ENCODE measurements at regions not wholly inside any gene's neighbourhood (a gene's known extent, or its start where the extent isn't known, plus 50 kb on each side); places are given as distances from the start of the nearest gene placed in this dataset.

DNA sequence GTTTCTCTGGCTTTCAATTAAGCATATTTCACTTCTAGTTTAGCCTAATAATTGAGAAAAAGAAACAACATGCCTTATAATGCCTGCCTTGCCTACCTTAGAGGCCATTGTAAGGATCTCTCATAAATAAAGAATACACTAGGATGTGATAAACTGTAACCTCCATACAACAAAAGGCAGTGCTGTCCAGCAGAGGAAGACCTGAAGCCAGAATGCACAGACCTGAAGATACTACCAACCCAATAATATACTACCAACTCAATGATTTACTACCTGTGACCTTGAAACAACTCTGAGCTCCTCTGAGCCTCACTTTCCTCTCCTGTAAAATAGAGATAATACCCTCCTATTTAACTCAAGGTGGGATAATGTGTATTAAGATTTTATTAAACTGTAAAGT is 361.3 kb downstream of the TTLL7 start:
- DNase-seq (no peak), ATAC-seq (no peak)
- no peak overlapping the region for H3K4me3 ChIP-seq
- H3K4me1 ChIP-seq: no peaks in the 10 kb centered on the region
- no peaks in the 10 kb centered on the region for H3K9me3 ChIP-seq
- intact Hi-C loops (cut with DNase I): no loop called here
- no peaks in the 10 kb centered on the region for H3K36me3 ChIP-seq
- H3K27me3 ChIP-seq: no peaks in the 10 kb centered on the region
- no peak overlapping the region for H3K27ac ChIP-seq
- TF ChIP-seq, protein P1, sequence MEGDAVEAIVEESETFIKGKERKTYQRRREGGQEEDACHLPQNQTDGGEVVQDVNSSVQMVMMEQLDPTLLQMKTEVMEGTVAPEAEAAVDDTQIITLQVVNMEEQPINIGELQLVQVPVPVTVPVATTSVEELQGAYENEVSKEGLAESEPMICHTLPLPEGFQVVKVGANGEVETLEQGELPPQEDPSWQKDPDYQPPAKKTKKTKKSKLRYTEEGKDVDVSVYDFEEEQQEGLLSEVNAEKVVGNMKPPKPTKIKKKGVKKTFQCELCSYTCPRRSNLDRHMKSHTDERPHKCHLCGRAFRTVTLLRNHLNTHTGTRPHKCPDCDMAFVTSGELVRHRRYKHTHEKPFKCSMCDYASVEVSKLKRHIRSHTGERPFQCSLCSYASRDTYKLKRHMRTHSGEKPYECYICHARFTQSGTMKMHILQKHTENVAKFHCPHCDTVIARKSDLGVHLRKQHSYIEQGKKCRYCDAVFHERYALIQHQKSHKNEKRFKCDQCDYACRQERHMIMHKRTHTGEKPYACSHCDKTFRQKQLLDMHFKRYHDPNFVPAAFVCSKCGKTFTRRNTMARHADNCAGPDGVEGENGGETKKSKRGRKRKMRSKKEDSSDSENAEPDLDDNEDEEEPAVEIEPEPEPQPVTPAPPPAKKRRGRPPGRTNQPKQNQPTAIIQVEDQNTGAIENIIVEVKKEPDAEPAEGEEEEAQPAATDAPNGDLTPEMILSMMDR (IDR thresholded peaks at IDR 0.05): no peak

DNA sequence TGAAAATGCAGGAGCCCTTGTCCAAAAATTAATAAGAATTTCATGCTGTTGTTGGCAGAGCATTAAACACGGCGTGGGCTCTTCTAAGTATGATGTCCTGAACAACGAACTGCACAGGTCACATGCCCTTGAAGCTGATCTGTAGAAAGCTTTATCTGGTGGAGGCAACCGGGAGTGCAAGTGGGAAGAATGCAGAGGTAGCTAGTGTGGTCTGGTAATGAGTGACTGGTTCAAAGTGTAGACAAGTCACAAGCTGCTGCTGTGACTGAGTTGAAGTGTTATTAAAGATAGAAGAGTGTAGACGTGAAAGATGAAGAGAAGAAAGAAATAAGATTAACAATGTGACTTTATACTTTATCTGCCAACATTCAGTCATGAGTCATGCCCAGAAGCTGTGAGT is 361.9 kb downstream of the TTLL7 start:
- no peaks in the 10 kb centered on the region for H3K4me1 ChIP-seq
- DNase-seq (no peak), ATAC-seq (no peak)
- no peak overlapping the region for H3K4me3 ChIP-seq
- H3K36me3 ChIP-seq: no peaks in the 10 kb centered on the region
- H3K27ac ChIP-seq: no peak overlapping the region
- intact Hi-C loops (cut with DNase I): no loop called here
- H3K27me3 ChIP-seq: no peaks in the 10 kb centered on the region
- TF ChIP-seq, protein P1 (IDR thresholded peaks at IDR 0.05): no peak
- H3K9me3 ChIP-seq: no peaks in the 10 kb centered on the region

DNA sequence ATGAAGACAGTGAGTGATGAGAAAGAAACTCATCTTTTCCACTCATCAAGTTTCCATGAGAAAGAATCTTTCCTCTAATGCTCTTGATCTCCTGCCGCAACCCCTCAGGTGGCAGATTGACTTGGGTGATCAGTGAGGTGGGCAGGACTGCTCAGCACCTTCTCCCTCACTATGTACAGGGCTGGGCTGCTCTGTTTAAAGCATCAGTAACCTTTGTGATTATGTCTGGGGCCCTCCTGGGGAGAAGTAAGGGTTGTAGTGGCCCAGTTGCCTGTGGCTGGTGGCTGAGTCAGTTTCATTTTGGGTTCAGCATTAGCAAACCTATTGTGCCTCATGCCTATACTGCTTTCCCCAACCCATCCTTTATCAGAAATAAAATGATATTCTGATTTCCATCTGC is 366.0 kb downstream of the TTLL7 start:
- H3K36me3 ChIP-seq: no peaks in the 10 kb centered on the region
- H3K9me3 ChIP-seq: no peaks in the 10 kb centered on the region
- no peak for DNase-seq
- intact Hi-C loops (cut with DNase I): no loop called here
- TF ChIP-seq, protein P1 (IDR thresholded peaks at IDR 0.05): no peak
- no peaks in the 10 kb centered on the region for H3K27me3 ChIP-seq
- no peaks in the 10 kb centered on the region for H3K4me1 ChIP-seq
- no peak overlapping the region for H3K27ac ChIP-seq
- no peak overlapping the region for H3K4me3 ChIP-seq
- ATAC-seq: no peak

DNA sequence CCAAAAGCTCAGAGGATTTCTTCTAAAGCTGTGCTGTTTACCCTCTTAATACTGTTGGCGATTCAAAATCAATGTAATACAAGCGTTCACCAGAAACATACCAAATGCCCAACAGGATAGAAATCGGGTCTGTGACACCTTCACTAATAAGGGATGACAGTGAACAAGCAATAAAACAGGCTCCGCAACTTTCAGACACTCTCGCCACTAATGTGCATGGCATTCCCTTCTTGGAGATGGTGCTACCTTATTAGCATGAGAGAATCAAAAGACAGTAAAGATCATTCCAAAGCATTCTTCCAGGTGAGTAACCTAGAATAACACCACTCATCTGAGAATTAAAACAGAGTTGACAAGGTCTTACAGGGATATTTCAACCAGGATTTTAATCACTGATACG is 367.1 kb downstream of the TTLL7 start:
- H3K4me3 ChIP-seq: no peak overlapping the region
- H3K4me1 ChIP-seq: no peaks in the 10 kb centered on the region
- no peaks in the 10 kb centered on the region for H3K27me3 ChIP-seq
- no peaks in the 10 kb centered on the region for H3K36me3 ChIP-seq
- intact Hi-C loops (cut with DNase I): no loop called here
- TF ChIP-seq, protein P1 (IDR thresholded peaks at IDR 0.05): no peak
- no peaks in the 10 kb centered on the region for H3K9me3 ChIP-seq
- no peak overlapping the region for H3K27ac ChIP-seq
- DNase-seq (no peak), ATAC-seq (no peak)

DNA sequence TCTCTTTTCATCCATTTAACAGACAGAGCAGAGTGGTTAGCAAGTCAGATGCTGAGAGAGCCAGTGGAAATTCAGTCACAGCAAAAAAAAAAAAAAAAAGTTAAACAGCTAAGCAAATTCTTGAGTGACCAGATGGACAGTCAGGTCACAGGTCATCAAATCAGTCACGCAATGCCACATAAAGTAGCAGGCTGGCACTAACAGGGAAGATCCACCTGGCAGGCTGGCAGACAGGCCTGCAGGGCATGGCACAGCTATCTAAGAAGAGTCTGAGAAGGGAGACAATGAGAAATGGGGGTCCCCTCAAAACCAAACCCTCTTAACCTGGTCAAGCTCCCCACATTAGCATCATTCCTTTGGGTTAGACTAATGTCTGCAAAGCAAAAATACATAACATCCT is 371.9 kb downstream of the TTLL7 start:
- Histone ChIP-seq H3K9me3 (no peaks in the 10 kb centered on the region), H3K4me3 (no peak overlapping the region), H3K27ac (no peak overlapping the region), H3K27me3 (no peaks in the 10 kb centered on the region), H3K36me3 (no peaks in the 10 kb centered on the region), H3K4me1 (no peaks in the 10 kb centered on the region)
- intact Hi-C loops (cut with DNase I): no loop called here
- DNase-seq (no peak), ATAC-seq (no peak)
- TF ChIP-seq, protein P1 (IDR thresholded peaks at IDR 0.05): no peak

All from left lung (tissue), 4 donors.